ENCODE measurements at regions not wholly inside any gene's neighbourhood (a gene's known extent, or its start where the extent isn't known, plus 50 kb on each side); places are given as distances from the start of the nearest gene placed in this dataset.

- DNase-seq (ENCODE audit: low read depth, low spot score) = no peak
- H3K27ac Mint-ChIP-seq (ENCODE audit: unreplicated experiment) = peak overlapping the region; percentile 65
- H3K4me3 Mint-ChIP-seq = no peak overlapping the region
- peaks cover 9% of the 10 kb centered on the region for H3K4me1 Mint-ChIP-seq
- H3K9me3 Mint-ChIP-seq = peaks cover 2% of the 10 kb centered on the region
- H3K36me3 Mint-ChIP-seq (ENCODE audit: low read depth) = no peaks in the 10 kb centered on the region
- no peaks in the 10 kb centered on the region for H3K27me3 Mint-ChIP-seq (ENCODE audit: low read depth)
- no peak for TF ChIP-seq CTCF (conservative IDR thresholded peaks at IDR 0.05)
Measured at GRCh38 chr13:40317980-40318327, 348.5 kb downstream of the FOXO1 start.

GRCh38 chr13:40318366-40318765 is 348.1 kb downstream of the FOXO1 start:
- Mint-ChIP-seq H3K9me3 (peaks cover 4% of the 10 kb centered on the region), H3K36me3 (ENCODE audit: low read depth) (peaks cover 3% of the 10 kb centered on the region), H3K27me3 (ENCODE audit: low read depth) (no peaks in the 10 kb centered on the region), H3K27ac (ENCODE audit: unreplicated experiment) (no peak overlapping the region), H3K4me1 (peaks cover 9% of the 10 kb centered on the region), H3K4me3 (no peak overlapping the region)
- no peak for TF ChIP-seq CTCF (conservative IDR thresholded peaks at IDR 0.05)
- no peak for DNase-seq (ENCODE audit: low read depth, low spot score)

- no peak for DNase-seq (ENCODE audit: low read depth, low spot score)
- Mint-ChIP-seq H3K9me3 (peaks cover 7% of the 10 kb centered on the region), H3K36me3 (ENCODE audit: low read depth) (peaks cover 9% of the 10 kb centered on the region), H3K27ac (ENCODE audit: unreplicated experiment) (no peak overlapping the region), H3K27me3 (ENCODE audit: low read depth) (no peaks in the 10 kb centered on the region), H3K4me1 (no peaks in the 10 kb centered on the region), H3K4me3 (no peak overlapping the region)
- TF ChIP-seq CTCF (conservative IDR thresholded peaks at IDR 0.05) = no peak
Measured at GRCh38 chr13:40319699-40320579, 346.5 kb downstream of the FOXO1 start.

GRCh38 chr13:40328091-40328490 is 338.4 kb downstream of the FOXO1 start:
- Mint-ChIP-seq H3K4me3 (no peak overlapping the region), H3K36me3 (ENCODE audit: low read depth) (peaks cover 15% of the 10 kb centered on the region), H3K9me3 (peaks cover 15% of the 10 kb centered on the region), H3K27me3 (ENCODE audit: low read depth) (no peaks in the 10 kb centered on the region), H3K27ac (ENCODE audit: unreplicated experiment) (no peak overlapping the region), H3K4me1 (peaks cover under 1% of the 10 kb centered on the region)
- no peak for TF ChIP-seq CTCF (conservative IDR thresholded peaks at IDR 0.05)
- DNase-seq (ENCODE audit: low read depth, low spot score) = no peak

GRCh38 chr13:40329781-40330485 is 336.5 kb downstream of the FOXO1 start:
- Mint-ChIP-seq H3K36me3 (ENCODE audit: low read depth) (peaks cover 6% of the 10 kb centered on the region), H3K4me1 (peaks cover 5% of the 10 kb centered on the region), H3K9me3 (peaks cover 11% of the 10 kb centered on the region), H3K27ac (ENCODE audit: unreplicated experiment) (no peak overlapping the region), H3K27me3 (ENCODE audit: low read depth) (no peaks in the 10 kb centered on the region), H3K4me3 (no peak overlapping the region)
- no peak for DNase-seq (ENCODE audit: low read depth, low spot score)
- TF ChIP-seq CTCF (conservative IDR thresholded peaks at IDR 0.05) = no peak

All from neural crest cell (in vitro differentiated cells).